GM21423 (cell line): ENCODE measurements at regions not wholly inside any gene's neighbourhood (a gene's known extent, or its start where the extent isn't known, plus 50 kb on each side); places are given as distances from the start of the nearest gene placed in this dataset.
A peak's percentile ranks its signal among the peaks of the same experiment; 100 is the strongest.

Source experiments
- ATAC-seq: cut with Tn5 transposase; IDR thresholded peaks from one replicate; pipeline ENCODE4 v1.9.1; 2021; ENCODE audit warnings: mild to moderate bottlenecking, moderate library complexity; ENCODE audit not compliant: unreplicated experiment

DNA sequence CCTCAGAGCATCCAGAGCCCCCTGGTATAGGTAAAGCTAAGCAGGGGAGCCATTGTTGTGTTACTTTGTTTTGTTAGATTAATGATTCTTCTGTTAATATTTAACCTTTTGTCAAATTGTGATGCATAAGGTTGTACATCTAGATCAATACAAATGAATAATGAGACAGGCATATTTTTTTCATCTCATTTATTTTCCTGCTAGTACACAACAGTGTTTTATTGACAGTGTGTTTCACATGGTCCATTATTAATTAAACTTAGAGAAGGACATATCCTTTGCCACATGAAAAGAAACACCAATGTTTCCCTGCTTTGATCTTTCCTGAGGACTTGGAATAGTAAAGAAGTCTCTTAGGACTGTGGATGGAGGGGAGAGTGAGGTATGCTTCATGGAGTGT lies 543.6 kb upstream of the CFAP20DC start:
- ATAC-seq = no peak

DNA sequence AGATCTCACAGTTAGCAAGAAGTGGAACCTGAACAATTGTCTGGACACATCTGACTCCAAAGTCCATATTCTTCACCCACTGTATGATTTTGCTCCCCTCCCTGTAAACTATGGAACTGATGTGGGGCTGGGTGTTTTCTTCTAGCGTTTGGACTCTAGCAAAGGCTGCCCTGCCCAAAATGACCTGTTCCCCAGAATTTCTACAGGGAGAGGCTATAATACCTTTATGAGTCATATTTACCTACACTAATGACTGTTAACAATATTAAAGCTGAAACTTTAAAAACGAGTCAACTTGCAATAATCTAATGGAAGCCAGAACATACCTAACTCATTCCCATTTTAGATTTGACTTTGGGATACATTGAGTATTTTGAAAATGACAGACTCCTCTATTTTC lies 531.2 kb upstream of the CFAP20DC start:
- no peak for ATAC-seq

DNA sequence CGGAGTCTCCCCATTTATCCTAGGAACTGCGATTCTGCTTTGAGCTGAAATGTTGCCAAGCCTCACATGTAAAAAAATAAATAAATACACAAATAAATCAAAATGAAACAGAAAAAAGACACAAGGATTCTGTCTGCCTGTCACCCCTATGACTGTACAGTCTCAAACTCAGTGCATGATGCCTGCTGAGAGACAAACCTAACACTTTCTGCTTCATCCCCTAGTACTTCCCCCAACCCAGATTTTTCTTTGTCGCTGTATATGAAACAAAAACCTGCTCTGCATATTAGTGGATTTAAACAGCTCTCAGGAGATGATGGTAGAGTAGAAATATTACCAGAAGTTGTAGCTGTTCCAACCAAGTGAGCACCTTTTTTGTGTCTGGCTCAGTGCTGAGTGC lies 530.7 kb upstream of the CFAP20DC start:
- ATAC-seq = no peak

DNA sequence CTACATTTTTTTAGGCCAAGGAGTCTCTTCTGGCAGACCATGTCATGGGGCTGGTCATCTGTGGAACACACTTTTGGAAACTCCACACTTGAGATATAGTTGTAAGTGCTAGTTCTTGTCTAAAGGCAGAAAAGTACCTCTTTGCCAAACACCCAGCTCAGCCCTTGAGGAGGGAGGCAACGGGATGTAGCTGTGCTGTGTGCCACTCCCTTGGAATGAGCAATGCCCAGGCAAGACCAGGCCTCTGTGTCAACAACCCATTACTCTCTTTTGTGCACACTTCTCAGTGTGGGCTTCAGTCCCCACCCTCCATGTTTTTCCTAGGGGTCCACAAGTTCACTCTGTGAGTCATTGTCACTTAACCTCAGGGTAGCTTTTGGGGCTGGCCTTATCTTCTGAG lies 528.3 kb upstream of the CFAP20DC start:
- no peak for ATAC-seq

DNA sequence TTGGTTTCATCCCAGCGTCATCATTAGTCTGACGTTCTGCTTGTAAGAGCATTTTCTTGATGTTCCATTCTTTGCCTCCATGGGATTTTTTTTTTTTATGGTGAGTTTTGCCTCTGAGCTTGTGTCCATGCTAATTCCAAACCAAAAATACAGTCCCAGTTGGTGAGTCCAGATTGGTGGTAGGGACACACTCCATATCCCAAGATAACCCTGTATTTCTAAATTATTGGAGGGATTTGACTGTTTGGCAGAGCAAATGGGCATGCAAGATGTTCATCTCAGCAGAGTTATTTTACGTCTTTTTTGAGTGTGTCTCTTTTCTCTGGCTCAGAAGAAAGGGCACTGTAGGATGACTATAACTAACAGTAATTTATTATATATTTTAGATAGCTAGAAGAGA lies 526.8 kb upstream of the CFAP20DC start:
- ATAC-seq = no peak

DNA sequence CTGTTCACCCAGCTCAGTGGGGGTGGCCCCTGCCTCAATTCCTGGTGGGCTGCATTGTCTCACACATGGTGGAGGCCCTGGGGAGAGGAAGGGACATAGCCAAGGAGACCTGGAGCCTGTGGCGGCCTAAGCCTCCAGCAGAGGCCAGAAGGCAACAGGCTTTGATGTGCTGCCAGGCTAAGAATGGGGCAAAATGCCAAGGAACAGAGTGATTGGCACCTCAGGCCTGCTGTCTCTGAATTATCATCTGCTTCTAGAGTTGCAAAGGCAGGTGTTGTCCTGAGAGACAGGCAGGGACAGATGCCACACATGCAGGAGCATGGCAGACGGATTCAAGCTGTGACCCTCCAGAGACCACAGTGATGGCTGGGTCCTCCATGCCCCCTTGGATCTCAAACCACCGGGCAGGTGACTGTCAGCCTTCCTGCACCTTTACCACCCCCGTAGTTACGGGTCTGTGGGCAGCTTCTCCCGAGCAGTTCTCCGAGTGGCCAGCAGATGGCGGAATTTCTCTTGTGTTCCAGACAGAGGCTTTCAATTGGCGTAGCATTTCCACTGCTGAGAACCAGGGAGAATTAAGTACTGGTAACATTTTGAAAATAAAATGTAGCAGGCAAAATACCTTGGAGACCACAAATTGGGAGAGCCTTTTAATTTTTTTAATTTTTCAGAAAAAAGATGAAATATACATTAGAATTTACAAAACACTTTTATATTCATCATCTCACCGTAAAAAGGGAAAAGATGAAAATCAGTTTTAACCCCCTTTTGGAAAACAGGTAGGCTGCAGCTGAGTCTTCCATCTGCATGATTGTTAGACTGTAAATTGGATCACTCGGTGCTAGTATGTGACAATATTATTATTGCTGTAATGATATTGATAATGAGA lies 525.5 kb upstream of the CFAP20DC start:
- ATAC-seq = peak; percentile 80

DNA sequence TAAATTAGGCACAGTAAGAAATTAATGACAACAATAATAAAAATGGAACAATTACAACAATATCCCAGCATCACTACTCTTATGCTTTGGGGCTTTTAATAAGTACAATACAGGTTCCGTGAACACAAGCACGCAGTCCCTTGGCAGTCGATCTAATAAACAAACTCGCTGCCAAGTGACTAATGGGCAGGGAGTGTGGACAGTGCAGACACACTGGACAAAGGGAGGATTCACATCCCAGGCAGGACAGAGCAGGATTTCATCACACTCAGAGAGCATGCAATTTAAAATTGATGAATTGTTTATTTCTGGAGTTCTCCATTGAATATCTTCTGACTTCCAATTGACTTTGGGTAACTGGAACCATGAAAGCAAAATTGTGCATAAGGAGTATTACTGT lies 524.1 kb upstream of the CFAP20DC start:
- no peak for ATAC-seq

DNA sequence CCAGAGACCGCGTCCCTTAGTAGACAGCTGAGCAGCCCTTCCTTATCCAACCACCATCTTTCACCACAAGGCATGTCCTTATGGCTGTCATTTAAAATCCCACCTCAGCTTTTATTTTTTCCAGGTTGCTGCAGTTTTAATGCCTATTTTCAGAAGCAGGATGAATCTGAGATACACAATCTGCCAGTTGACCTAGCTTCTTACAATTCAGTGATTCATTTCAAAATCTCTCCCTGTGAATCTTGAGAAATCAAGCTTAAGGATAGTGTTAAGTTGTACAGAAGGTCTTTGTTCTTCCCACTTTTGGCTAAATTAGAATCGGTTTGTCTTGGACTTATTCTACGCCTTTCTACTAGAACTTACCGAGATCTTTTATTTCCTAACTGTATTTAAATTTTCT lies 522.3 kb upstream of the CFAP20DC start:
- no peak for ATAC-seq

DNA sequence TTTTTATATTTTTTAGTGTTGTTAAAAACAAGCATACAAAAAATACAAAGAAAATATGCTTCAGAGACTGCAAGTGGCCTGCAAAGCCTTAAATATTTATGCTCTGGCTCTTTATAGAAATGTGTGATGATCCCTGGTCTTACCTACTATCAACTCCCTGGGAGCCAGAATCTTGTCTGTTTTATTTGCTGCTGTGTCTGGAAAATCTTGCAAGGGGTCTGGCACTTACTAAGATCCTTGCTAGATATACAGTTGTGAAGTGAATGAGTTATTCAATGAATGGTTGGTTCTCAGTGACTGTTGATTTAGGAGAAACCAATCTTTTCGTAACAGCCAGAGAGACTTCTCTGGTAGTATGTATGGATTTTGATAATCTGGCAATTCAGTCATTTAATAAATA lies 521.0 kb upstream of the CFAP20DC start:
- no peak for ATAC-seq

DNA sequence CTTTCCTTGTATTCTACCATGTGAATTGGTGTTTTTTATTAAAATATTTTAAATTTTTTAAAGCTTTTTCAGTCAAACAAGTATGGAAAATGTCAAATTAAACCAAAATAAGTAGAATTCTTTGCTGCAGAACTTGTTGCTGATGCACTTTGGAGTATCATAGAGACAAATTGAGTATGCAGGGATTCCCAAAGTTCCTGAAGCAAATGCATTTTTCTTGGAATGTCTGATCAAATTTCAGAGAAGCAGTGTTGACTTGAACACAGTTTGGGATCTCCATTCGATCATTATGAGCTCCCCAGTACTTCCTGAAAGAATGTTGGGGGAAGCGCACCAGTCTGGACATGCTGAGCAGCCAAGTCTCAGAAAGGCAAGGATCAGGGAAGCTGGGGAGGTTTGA lies 517.8 kb upstream of the CFAP20DC start:
- no peak for ATAC-seq

DNA sequence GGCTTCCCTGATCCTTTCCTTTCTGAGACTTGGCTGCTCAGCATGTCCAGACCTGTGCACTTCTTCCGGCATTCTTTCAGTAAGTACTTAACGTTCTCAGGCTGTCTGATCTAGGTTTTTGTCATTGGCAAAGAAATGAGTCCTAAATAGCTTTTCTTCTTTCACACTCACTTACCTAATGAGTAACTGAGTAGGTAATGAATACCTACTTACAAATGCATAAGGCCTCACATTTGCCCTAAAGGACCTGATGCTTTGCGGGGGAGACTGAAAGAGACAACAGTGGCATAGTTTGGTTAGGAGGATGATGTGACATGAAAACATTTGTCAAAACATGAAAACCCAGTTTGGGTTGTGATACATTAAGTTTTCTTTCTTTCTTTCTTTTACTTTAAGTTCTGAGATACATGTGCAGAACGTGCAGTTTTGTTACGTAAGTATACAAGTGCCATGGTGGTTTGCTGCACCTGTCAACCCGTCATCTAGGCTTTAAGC lies 516.7 kb upstream of the CFAP20DC start:
- ATAC-seq = peak; percentile 97

DNA sequence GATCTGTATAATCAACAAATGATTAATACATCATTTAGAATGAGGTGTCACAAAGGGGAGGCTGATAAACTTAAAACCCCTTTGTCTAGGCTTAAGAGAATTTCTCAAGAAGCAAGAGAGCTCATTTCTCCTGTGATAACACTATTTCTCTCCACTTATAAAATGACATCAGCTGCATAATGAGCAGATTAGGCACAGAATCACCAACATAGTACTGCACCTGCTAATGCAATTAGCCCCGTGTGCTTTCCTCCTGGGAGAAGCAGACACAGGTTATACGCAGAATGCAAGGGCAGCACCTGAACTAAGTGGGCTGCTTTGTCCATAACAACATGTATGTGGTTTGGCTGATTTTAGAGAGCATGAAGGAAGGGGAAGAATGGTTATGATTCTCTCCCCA lies 515.3 kb upstream of the CFAP20DC start:
- no peak for ATAC-seq

DNA sequence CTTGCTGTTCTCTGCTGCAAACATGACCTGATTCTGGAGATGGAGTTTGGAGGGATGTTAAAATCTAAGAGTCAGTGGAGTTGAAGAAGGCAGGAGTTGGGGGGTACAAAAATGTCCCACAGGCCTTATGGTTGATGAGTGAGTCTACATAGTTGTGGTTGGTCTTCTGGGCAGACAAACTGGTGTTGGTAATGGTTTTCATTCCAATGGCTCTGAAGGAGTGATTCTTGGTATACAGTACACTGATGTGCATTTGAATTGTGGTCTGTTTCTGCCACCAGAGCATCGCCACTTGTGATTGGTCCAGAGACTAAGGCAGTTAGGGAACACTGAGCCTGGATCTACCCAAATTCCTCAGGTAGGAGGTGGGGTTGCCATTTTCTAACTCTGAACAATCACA lies 514.1 kb upstream of the CFAP20DC start:
- ATAC-seq = no peak

DNA sequence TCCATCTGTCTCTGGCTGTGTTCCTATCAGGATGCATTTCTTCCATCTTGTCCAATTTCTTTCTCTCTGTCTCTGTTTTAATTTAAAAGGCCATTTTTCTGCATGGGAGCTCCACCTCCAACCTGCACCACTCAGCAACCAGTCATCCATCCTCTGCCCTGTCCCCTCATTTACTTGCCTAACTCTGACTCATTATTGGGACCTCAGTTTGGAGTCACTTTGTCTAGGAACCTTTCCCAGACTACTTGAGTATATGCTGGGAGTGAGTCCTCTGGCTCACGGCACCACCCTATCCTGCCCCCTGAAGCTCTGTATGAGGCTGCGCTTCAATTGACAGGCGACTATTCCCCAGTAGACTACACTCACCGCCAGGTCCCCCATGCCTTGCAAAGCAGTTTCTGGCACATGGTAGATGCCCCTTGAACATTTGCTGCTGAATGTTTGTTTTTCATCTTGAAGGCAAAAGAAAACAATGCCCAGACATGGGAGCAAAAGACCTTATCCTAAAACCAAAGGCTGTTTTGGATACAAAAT lies 513.3 kb upstream of the CFAP20DC start:
- no peak for ATAC-seq

DNA sequence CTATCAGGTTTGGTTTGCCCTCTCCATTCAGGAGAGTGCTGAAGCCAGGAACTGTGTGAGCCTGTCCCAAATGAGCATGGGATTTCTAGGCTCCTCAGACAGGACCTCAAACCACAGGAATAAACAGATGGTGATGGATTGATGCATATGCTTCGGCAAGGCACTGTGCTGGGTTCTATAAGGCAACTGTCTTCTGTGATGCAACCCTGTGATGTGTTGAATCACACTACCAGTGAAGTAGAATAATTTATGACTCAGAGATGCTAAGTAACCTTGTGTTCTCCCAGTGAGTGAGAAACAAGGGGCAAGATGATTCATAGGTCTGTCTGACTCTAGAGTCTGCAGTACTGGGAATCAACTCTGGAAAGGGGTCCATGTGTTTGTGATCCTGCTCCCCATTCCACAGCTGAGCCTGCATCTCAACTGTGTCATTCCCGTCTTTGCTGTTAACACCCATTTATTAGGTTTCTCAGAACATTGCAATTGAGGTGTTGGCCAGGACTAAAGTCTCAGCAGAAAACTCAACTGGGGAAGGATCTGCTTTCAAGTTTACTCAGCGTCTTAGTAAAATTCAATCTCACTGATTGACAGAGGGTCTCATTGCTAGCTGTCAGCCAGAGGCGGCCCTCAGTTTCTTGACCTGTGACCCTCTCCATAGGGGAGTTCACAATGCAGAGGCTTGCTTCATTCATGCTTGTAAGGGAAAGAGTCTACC lies 510.1 kb upstream of the CFAP20DC start:
- no peak for ATAC-seq

DNA sequence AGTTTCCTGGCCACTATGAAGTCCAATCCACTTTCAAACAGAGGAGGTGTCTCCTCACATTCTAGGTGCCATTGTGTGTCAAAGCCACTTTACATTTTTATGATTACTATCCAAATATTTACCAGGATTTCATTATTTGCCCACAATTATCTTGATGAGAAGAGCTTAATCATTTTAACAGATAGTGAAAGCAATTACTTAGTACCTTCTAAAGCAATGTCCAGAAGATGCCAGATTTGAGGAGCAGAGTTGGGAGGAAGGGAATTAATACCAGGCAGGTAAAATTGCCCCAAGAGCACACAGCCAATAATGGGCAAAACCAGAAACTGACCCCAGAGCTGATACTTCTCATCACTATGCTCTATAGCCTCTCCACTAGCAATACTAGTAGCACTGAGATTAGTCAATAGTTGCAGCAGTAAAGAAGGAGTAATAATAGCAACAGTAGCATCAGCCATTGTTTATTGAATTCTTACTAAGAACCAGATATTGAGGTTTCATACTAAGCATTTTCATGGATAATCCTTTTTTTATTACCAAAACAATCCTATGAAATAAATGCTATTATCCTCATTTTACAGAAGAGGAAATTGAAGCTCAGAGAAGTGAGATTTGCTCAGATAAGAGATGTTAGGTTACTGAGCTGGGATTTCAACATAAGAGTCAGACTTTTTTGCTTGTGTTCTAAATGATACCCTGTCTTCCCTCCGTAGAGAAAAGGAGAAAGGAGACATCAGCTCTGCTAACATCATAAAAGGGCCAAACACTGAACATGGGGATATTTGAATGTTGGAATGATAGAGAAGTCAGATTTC lies 509.3 kb upstream of the CFAP20DC start:
- ATAC-seq = no peak

DNA sequence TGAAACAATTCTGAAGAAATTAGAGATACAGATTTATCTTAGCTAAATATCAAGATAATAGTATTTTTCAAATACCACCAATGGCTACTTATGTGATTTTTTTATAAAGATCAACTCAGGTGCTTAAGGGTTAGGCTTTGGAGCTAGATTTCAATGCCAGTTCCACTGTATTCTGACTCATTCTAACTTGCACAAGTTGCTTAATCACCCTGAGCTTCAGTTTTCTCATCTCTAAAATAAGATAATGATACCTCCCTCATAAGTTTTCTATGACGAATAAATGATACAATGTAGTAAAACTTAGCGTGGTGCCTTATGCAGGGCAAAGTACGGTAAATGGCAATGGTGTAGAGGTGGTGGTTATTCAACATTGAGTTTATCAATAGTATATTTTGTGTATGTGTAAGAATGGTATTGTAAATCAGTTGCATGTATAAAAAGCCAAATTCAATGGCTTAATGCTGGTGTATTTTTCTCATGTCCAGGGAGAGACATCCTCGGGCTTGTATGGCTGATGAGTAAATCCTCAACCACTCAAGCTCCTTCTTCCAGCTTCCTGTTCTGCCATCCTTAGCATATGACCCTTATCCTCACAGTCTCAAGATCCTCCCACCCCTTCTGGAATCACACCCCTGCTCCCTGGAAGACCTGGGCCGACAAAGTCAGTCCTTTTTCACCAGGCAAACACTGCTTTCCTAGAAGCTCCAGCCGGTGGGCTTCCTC lies 505.9 kb upstream of the CFAP20DC start:
- no peak for ATAC-seq

DNA sequence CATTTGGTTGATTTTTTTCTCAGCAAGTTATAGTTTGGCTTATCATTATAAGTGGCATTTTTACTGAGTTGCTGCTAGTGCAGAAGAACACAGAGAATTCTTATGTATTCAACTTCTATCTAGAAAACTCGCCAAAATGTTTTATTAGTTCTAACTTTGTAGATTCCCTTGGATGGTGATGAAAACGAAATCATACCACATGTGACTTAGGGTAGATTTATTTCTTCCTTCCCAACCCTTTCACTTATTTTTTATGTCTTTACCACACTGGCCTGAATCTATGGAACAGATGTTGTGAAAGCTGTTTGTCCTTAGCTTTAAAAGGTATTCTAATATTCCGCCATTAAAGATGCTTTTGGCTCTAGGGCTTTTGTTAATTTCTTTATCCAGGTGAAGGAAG lies 503.3 kb upstream of the CFAP20DC start:
- no peak for ATAC-seq

DNA sequence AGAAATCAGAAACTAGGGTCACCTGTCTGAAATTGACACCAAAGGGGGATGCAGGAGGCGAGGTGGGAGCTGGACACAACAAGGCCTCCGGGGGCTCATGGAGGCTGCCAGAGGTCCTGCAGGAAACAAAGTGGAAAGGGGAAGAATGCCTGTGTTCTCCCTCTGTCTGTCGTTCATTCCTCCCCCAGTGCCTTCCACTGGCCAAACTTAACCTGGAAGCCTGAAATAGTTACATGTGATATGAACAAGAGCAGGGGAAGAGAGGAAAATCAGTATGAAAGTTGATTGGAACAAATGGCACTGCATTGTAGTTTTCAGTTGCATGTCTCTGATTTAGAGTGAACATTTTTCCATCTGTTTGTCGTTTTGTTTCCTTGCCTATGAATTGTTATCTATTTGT lies 502.0 kb upstream of the CFAP20DC start:
- ATAC-seq = no peak

DNA sequence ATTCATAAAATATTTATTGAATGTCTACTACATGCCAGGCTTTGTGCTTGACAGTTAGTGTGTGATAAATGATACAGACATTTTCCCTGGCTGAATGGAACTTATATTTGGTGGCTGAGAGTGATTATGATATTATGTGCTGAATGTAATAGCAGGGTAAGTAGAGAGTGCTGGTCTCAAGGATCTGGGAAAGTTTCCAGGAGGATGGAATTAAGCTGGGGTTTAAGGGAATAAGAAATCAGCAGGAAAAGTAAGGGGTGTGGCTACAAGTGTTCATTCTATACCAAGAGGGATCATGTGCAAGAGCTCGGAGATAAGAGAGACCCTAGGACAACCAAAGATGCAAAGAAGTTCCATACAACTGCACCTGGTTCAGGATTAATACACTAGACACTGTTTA lies 500.1 kb upstream of the CFAP20DC start:
- no peak for ATAC-seq
